SKM-1 treated with dmso at 0.1 percent for 144 hours (cell line): ENCODE measurements at regions not wholly inside any gene's neighbourhood (a gene's known extent, or its start where the extent isn't known, plus 50 kb on each side); places are given as distances from the start of the nearest gene placed in this dataset.

Experiments
- DNase-seq: peaks from one replicate; lab custom pipeline; 2025; ENCODE audit not compliant: unreplicated experiment; lab: John Stamatoyannopoulos, UW

DNA sequence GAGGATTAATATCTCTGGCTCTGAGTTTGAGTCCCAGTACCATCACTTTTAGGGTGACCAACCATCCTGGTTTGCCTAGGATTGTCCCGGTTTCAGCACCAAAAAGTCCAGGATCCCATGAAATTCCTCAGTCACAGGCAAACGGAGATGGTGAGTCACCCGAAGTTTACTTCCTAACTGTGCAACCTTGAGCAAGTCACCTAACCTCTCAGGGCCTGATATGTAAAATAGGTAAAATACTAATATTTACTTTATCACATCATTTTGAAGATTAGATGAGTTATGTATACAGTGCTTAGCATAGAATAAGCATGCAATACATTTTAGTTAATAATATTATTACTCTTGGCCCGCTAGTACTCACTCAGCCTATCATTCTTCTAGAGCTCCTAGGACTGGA, 91.1 kb upstream of the KCNMB2 start:
- DNase-seq = no peak

DNA sequence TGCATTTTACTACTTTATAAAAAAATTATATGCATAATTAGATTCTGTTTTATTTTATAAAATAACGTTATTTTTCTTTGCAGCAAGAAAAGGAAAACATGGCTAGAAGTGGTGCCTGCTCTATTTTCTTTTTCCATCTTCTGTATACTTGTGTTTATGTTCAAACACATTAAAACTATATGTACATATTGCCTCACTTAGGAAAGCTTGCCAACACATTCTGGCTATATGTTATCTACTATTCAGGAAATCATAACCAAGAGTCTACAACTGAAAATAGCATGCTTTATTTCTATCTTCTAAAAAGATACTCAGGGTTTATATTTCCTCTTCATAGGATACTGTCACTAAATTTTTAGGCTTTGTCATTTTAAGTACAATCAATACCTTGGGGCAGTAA, 90.2 kb upstream of the KCNMB2 start:
- no peak for DNase-seq

DNA sequence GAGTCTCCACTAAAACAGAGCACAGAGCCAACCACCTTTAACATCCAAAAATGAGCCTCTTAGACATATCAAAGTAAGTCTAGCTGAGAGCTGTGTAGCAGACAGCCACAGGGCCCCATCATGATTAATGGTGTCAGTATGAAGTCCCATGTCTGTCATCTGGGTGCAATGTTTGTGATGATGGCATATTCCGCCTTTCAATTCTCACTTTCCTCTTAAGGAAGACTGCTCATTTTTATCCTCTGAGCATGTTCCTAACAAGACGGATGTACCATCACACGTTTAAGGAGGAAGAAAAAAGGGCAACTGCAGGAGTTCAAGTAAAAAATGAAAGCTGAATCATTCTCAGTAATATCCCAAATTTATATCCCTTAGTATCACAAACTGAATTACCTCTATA, 85.8 kb upstream of the KCNMB2 start:
- no peak for DNase-seq

GRCh38 chr3:178451799-178452198, 84.4 kb upstream of the KCNMB2 start:
- DNase-seq = no peak

DNA sequence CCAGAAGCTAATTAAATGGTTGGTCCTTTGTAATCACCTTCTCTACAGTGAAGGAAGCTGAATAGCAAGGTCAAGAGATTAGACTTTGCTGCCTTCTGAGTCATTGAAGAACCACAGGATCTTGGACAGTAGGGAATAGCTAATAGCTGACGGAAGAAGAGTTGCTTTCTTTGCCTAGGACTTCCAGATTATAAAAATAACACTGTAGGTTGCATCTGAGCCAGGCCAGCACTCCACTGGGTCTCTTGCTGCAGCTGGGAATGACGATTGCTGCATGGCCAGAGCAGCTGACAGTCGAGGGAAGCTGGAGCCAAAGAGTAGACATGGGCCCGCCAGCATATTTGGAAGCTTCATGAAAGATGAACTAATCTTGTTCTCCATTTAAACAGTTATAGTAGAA, 81.5 kb upstream of the KCNMB2 start:
- no peak for DNase-seq

DNA sequence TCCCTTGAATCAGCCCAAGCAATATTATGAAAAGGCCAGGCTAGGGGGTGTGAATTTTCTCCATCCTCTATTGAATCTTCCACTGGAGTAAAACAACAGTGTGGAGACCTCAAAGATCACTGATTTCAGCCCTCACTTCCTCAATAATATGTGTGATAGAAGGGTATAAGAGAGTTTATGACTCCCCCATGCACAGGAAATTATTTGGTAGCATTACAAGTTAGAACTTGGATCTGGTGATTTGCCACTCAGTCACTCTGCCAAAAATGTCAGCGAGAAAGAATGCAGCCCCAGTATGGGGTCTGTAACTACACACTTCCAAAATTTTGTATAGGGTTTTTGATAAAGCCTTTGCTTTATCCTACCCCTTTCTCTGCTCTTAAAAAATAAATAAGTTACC, 81.0 kb upstream of the KCNMB2 start:
- DNase-seq = no peak

- DNase-seq = no peak
Observed at GRCh38 chr3:178455946-178456345, 80.3 kb upstream of the KCNMB2 start.

- no peak for DNase-seq
Observed at GRCh38 chr3:178456621-178457285, 79.5 kb upstream of the KCNMB2 start.

DNA sequence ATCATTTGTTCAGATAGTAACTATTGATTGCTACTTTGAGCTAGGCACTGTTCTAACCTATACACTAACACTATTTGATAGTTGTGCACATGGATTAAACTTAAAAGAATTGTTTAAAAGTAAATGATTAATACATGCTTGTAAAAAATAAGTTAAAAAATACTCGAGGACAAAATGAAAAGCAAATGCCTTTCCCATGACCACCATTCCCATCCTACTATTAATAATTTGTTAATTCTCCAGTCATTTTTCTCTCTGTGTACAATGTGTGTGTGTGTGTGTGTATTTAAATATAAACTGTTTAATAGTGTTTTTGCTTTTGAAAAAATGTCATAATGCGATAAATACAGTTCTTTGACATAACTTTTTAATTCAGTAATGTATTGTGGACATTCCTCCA, 78.7 kb upstream of the KCNMB2 start:
- DNase-seq = no peak

GRCh38 chr3:178458313-178459037, 77.8 kb upstream of the KCNMB2 start:
- no peak for DNase-seq

DNA sequence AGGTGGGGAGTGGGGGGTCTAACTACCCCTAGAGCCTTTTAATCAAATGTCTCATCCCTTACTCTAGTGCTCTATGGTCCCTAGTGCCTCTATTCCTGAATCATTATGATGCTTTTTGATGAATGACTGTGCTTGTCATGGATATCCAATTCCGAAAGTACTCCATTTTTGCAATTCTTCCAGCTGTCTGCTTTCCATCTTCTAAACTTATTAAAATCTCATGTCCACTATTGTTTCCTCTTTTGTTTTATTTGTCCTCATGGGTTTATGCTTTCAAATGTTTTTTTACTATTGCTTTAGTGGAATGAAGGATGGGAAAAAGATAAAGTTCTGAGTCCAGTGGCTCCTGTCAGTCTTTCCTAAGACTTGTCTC, 77.2 kb upstream of the KCNMB2 start:
- no peak for DNase-seq

DNA sequence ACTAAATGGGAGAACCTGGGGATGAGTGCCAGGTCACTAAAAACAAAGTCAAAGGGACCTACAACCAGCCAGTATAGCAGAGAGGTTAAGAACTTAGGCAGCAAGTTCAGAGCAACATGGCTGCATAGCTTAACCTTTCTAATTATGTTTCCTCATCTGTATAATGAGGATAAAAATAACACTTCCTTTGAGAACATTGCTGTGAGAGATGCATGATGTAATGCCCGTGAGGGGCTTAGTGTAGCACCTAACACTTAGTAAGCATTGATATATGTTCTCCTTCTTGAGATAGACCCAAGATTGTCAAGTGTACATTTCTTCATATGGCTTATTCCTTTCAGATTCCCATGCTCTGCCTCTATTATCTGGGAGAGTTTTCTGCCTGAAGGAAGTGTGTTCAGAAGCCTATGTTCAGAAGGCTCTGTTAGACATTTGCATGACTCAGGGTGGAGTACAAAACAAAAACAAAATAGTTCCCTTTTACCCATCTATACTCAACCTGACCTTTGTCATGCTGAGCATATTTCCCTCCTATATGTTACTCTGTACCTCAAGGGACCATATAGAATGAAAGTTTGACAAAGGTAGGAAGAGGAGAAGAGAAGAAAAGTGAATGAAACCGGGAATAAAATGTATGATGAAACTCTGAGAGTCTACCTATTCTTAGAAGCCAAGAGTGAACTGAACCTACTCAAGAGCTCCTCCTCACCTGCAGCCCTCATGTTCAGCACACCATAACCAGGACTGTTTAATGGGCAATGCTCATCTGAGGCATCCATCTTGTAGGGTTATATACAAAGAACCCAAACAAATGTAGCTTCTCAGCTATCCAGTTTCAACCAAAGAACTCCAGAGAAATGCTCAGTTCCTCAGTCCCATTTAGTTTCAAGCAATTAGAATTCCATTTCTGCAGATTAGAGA, 70.7 kb upstream of the KCNMB2 start:
- DNase-seq = no peak

DNA sequence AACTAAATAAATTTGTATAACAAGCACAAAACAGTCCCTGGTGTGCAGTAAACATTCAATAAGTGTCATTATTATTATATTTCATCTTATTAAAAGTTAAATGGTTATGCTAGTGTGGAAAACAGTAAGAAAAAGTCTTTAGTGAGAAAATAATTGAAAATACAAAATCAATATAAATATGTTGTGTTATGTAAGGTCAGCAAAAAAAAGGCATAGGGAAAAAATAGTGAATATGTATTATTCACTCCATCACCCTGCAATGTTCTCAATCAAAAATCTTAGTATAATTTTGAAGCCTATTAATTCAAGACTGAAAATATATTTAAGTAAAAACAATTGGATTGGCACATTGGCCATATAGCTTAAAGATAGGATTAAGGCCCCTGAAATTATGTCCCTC, 63.3 kb upstream of the KCNMB2 start:
- DNase-seq = no peak

GRCh38 chr3:178474526-178474925, 61.7 kb upstream of the KCNMB2 start:
- no peak for DNase-seq

- DNase-seq = no peak
Observed at GRCh38 chr3:178475062-178475461, 61.2 kb upstream of the KCNMB2 start.

GRCh38 chr3:178476886-178477285, 59.4 kb upstream of the KCNMB2 start:
- no peak for DNase-seq

DNA sequence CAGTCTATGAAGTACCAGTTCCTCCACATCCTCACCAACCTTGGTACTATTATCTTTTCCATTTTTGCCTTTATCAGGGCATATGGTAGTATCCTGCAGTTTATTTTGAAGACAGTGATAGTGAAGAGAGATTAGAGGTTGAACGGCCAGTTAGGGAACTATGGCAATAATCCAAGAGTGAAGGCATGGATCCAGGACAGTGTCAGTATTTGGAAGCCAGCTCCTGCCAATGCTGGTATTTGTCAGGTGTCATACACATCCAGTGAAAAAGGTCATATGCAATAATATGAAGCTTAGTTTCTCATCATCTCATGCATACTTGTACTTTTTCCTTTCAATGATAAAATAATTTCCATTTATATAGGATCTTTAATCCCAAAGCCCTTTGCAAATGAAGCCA, 56.8 kb upstream of the KCNMB2 start:
- no peak for DNase-seq

DNA sequence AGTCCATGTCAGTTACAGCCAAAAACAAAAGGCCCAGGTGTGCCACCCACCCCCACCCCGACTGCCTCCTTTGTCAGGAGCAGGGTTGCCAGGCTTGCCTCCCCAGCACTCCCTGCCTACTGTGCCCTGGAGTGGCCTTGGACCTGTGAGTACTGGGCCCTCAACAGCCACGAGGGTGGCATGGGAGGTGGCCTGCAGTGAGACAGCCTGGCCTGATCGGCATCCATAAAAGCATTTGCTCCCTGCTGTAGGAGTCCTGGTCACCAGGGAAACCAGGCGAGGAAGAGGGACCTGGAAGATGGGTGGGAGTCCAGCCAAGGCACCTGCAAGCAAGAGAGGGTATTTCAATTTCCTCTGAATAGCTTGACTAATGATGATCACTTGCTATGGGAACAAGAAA, 56.4 kb upstream of the KCNMB2 start:
- DNase-seq = no peak

- DNase-seq = no peak
Observed at GRCh38 chr3:178480274-178480673, 56.0 kb upstream of the KCNMB2 start.

GRCh38 chr3:178480795-178481194, 55.4 kb upstream of the KCNMB2 start:
- no peak for DNase-seq

DNA sequence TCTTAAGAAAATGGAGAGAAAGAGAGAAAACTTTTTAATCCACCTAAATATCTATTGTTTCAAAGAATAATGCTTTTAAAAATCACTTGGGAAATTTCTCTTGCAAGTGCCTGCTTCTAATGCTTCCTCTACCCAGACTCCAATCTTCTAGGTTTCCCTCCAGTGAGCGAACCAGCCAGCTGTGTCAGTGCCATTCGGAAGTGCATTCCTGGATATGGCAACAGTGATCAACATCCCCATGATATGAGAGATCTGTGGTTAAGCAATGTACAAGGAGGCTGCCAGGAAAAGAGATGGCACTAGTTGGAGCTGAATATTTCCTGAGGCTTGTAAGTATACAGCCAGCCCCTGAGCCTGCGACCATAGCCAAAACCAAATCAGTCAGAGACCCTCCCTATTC, 53.3 kb upstream of the KCNMB2 start:
- DNase-seq = no peak

- DNase-seq = no peak
Observed at GRCh38 chr3:178483704-178484103, 52.5 kb upstream of the KCNMB2 start.
